Parathyroid adenoma (tissue), 2 donors: ENCODE measurements at regions not wholly inside any gene's neighbourhood (a gene's known extent, or its start where the extent isn't known, plus 50 kb on each side); places are given as distances from the start of the nearest gene placed in this dataset.

Experiments used
- H2AFZ ChIP-seq: fragments of 300-600 bp; sonication (generic); one replicate; pipeline ENCODE4 v1.7.0; 2017; ENCODE audit warnings: antibody characterized with exemption, mild to moderate bottlenecking
- H3K27ac ChIP-seq: fragments of 300-600 bp; sonication (generic); one replicate; pipeline ENCODE4 v1.7.0; 2017
- H3K27me3 ChIP-seq: fragments of 300-600 bp; sonication (generic); one replicate; pipeline ENCODE4 v1.7.0; 2017; ENCODE audit warnings: low read length; ENCODE audit not compliant: control insufficient read depth, insufficient read depth
- H3K36me3 ChIP-seq: fragments of 300-600 bp; sonication (generic); one replicate; pipeline ENCODE4 v1.7.0; 2017; ENCODE audit warnings: low read length; ENCODE audit not compliant: control insufficient read depth, insufficient read depth
- H3K4me1 ChIP-seq: fragments of 300-600 bp; sonication (generic); one replicate; pipeline ENCODE4 v1.7.0; 2017; ENCODE audit warnings: control low read depth
- H3K4me2 ChIP-seq: fragments of 300-600 bp; sonication (generic); one replicate; pipeline ENCODE4 v1.7.0; 2017; ENCODE audit warnings: low read length
- H3K4me3 ChIP-seq: fragments of 300-600 bp; sonication (generic); one replicate; pipeline ENCODE4 v1.7.0; 2017; ENCODE audit warnings: low read depth, low read length
- H3K79me2 ChIP-seq: fragments of 300-600 bp; sonication (generic); one replicate; pipeline ENCODE4 v1.7.0; 2017; ENCODE audit warnings: control low read depth
- H3K9ac ChIP-seq: fragments of 300-600 bp; sonication (generic); one replicate; pipeline ENCODE4 v1.7.0; 2017; ENCODE audit warnings: mild to moderate bottlenecking
- H3K9me3 ChIP-seq: fragments of 300-600 bp; sonication (generic); one replicate; pipeline ENCODE4 v1.7.0; 2017; ENCODE audit warnings: low read length; ENCODE audit not compliant: control insufficient read depth
- TF ChIP-seq, protein P1 (sequence below): fragments of 300-600 bp; sonication (generic); IDR thresholded peaks from one replicate; pipeline ENCODE4 v1.7.0; 2017; ENCODE audit warnings: antibody characterized with exemption, mild to moderate bottlenecking
- donor health status: primary hyperparathyroidism.

DNA sequence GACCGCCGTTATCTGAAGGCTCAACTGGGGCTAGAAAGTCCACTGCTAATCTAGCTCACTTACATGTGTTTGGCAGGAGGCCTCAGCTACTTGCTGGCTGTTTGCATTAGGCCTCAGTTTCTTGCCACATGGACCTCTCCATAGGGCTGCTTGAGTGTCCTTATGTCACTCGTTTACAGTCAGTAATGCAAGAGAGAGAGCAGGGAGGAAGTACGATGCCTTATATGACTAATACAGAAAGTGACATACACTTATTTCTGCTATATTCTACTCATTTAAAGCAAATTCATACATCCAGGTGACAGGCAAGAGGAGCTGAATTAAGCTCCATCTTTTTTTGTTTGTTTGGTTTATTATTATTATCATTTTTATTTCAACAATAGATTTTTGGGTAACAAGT, 179.6 kb downstream of the LURAP1L start:
- Histone ChIP-seq H3K79me2 (no peaks in the 10 kb centered on the region), H3K36me3 (no peaks in the 10 kb centered on the region), H3K4me2 (no peak overlapping the region), H3K4me1 (no peaks in the 10 kb centered on the region), H2AFZ (no peak overlapping the region), H3K9me3 (no peaks in the 10 kb centered on the region), H3K4me3 (no peak overlapping the region), H3K27ac (no peak overlapping the region), H3K9ac (no peak overlapping the region), H3K27me3 (no peaks in the 10 kb centered on the region)
- TF ChIP-seq, protein P1, sequence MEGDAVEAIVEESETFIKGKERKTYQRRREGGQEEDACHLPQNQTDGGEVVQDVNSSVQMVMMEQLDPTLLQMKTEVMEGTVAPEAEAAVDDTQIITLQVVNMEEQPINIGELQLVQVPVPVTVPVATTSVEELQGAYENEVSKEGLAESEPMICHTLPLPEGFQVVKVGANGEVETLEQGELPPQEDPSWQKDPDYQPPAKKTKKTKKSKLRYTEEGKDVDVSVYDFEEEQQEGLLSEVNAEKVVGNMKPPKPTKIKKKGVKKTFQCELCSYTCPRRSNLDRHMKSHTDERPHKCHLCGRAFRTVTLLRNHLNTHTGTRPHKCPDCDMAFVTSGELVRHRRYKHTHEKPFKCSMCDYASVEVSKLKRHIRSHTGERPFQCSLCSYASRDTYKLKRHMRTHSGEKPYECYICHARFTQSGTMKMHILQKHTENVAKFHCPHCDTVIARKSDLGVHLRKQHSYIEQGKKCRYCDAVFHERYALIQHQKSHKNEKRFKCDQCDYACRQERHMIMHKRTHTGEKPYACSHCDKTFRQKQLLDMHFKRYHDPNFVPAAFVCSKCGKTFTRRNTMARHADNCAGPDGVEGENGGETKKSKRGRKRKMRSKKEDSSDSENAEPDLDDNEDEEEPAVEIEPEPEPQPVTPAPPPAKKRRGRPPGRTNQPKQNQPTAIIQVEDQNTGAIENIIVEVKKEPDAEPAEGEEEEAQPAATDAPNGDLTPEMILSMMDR = no peak

DNA sequence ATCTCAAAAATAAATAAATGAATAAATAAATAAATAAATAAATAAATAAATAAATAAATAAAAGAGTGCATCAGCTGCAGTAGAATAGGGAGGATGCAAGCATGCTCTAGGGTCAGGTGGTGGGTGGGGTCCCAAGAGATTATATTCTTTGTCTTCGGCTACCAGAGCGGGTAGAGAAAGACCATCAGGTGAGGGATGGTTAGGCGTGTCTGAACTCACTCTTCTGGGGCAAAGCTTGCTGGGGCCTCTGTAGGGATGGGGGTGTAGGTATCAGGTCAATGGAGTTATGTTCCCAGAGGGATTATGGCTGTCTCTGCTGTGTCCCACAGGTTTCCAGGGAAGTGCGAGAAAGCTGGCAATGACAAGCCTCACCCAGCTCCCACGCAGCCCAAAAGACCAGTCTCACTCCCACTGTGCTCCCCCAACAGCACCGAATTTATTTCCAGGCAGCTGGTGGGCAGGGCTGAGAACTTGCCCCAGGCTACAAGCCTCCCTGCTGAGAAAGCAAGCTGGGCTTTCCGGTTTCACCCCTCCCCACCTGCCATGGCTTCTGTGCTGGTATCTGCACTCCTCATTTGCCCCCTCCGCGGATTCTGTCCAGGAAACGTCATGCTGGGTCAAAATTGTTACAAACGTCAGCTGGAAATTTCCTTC, 180.8 kb downstream of the LURAP1L start:
- Histone ChIP-seq H3K27me3 (no peaks in the 10 kb centered on the region), H3K27ac (no peak overlapping the region), H3K36me3 (no peaks in the 10 kb centered on the region), H3K9ac (no peak overlapping the region), H3K4me2 (no peak overlapping the region), H3K79me2 (no peaks in the 10 kb centered on the region), H3K4me3 (no peak overlapping the region), H3K9me3 (no peaks in the 10 kb centered on the region), H3K4me1 (no peaks in the 10 kb centered on the region), H2AFZ (no peak overlapping the region)
- TF ChIP-seq, protein P1 = no peak

DNA sequence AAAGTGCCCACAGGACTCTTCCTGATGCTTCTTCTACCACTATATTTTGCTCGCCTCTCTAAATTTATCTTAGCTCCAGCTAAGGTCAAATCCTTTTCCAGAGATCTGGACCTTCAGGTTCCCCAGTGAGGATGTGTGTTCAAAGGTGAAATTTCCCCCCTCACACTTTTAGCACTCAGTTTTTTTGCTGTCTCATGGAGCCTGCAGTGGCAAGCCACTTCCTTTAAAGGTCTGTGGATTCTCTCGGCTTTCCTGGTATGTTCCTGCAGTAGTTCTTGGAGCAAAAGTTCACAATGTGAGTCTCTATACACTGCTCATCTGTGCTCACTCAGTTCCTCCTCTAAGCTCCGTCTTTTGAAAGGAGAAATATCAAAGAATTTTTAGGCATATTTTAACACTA, 181.4 kb downstream of the LURAP1L start:
- no peaks in the 10 kb centered on the region for H3K9me3 ChIP-seq
- no peak overlapping the region for H3K27ac ChIP-seq
- no peaks in the 10 kb centered on the region for H3K27me3 ChIP-seq
- H2AFZ ChIP-seq = no peak overlapping the region
- no peak overlapping the region for H3K4me3 ChIP-seq
- H3K79me2 ChIP-seq = no peaks in the 10 kb centered on the region
- H3K9ac ChIP-seq = no peak overlapping the region
- TF ChIP-seq, protein P1 = no peak
- H3K36me3 ChIP-seq = no peaks in the 10 kb centered on the region
- H3K4me2 ChIP-seq = no peak overlapping the region
- H3K4me1 ChIP-seq = no peaks in the 10 kb centered on the region

DNA sequence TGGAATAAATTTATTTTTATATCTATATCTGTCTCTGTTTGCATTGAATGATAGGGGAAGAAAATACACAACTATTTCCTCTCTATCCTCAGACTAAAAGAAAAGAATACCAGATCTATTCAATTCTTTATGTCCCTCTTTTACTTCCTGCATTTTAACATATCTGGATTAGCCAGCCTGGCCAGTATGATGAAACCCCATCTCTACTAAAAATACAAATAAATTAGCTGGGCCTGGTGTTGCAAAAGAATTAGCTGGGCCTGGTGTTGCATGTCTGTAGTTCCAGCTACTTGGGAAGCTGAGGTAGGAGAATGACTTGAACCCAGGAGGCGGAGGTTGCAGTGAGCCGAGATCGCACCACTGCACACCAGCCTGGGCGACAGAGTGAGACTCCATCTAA, 182.0 kb downstream of the LURAP1L start:
- no peaks in the 10 kb centered on the region for H3K4me1 ChIP-seq
- TF ChIP-seq, protein P1 = no peak
- no peaks in the 10 kb centered on the region for H3K36me3 ChIP-seq
- H3K9ac ChIP-seq = no peak overlapping the region
- no peaks in the 10 kb centered on the region for H3K79me2 ChIP-seq
- H3K4me2 ChIP-seq = no peak overlapping the region
- no peaks in the 10 kb centered on the region for H3K27me3 ChIP-seq
- no peaks in the 10 kb centered on the region for H3K9me3 ChIP-seq
- H3K4me3 ChIP-seq = no peak overlapping the region
- H2AFZ ChIP-seq = no peak overlapping the region
- H3K27ac ChIP-seq = no peak overlapping the region

DNA sequence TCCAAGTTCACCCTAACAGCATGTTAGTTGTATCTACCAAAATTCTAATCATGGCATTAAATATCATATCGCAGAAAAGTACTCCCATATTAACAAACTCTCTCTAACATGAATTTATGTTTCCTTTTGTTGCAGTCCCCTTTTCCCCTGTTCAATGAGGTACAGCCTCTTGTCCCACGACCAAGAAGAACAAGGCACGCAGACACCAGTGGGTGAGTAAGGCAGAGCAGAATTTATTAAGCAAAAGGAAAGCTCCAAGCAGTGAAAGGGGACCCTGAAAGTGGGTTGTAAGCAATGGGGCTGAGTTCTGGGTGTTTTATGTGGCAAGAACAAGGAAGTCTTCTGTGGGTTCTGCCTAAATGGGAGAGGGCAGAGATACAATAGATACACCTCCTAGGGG, 183.5 kb downstream of the LURAP1L start:
- Histone ChIP-seq H2AFZ (no peak overlapping the region), H3K9ac (no peak overlapping the region), H3K4me3 (no peak overlapping the region), H3K79me2 (no peaks in the 10 kb centered on the region), H3K27ac (no peak overlapping the region), H3K27me3 (no peaks in the 10 kb centered on the region), H3K4me2 (no peak overlapping the region), H3K9me3 (no peaks in the 10 kb centered on the region), H3K4me1 (no peaks in the 10 kb centered on the region), H3K36me3 (no peaks in the 10 kb centered on the region)
- TF ChIP-seq, protein P1 = no peak
